H1 (cell line): ENCODE measurements at regions not wholly inside any gene's neighbourhood (a gene's known extent, or its start where the extent isn't known, plus 50 kb on each side); places are given as distances from the start of the nearest gene placed in this dataset.

Experiments
- CTCF ChIA-PET: fragments of 300-600 bp; sonication (Branson Sonifier 250); formaldehyde crosslinking; loops from one replicate; lab custom pipeline; 2021; ENCODE audit not compliant: partially characterized antibody; lab: Charles Lee
- POLR2A ChIA-PET: fragments of 300-600 bp; sonication (Branson Sonifier 250); formaldehyde crosslinking; loops from one replicate; lab custom pipeline; 2021; ENCODE audit warnings: inconsistent platforms; ENCODE audit not compliant: partially characterized antibody; lab: Charles Lee
- DNase-seq, 2 experiments: peaks; one replicate each; pipeline versions ENCODE4 v3.0.0 to v3.0.0-alpha.2; 2010 to 2022; ENCODE audit warnings: low spot score in 2 of 2, low read depth in 1 of 2, mixed read lengths in 1 of 2
- FAIRE-seq: peaks from 2 replicates; lab custom pipeline; 2011; peaks lifted over from hg19 to GRCh38; lab: Jason Lieb, UNC
- H2AFZ ChIP-seq: 2 replicates; pipeline ENCODE4 v1.8.1; 2012; ENCODE audit warnings: low read length, inconsistent platforms
- H2AK5ac ChIP-seq: 2 replicates; pipeline ENCODE4 v1.6.1; 2013; ENCODE audit warnings: low read depth, low read length
- H2BK120ac ChIP-seq: replicated peaks from 2 replicates; pipeline ENCODE3; 2013; ENCODE audit warnings: low read depth, low read length, inconsistent platforms
- H2BK12ac ChIP-seq: 2 replicates; pipeline ENCODE4 v1.6.1; 2013; ENCODE audit warnings: low read depth, low read length
- H2BK15ac ChIP-seq: 2 replicates; pipeline ENCODE4 v1.6.1; 2013; ENCODE audit warnings: low read length
- H2BK20ac ChIP-seq: 2 replicates; pipeline ENCODE4 v1.6.1; 2013; ENCODE audit warnings: low read length
- H2BK5ac ChIP-seq: 2 replicates; pipeline ENCODE4 v1.6.1; 2013; ENCODE audit warnings: low read depth, low read length
- H3K14ac ChIP-seq: 2 replicates; pipeline ENCODE4 v1.6.1; 2013; ENCODE audit warnings: inconsistent platforms; ENCODE audit not compliant: insufficient read length
- H3K18ac ChIP-seq: 2 replicates; pipeline ENCODE4 v1.6.1; 2013; ENCODE audit warnings: low read length; ENCODE audit errors: extremely low read depth
- H3K23ac ChIP-seq: 2 replicates; pipeline ENCODE4 v1.6.1; 2013; ENCODE audit warnings: inconsistent platforms; ENCODE audit not compliant: insufficient read length
- H3K23me2 ChIP-seq: 2 replicates; pipeline ENCODE4 v1.6.1; 2013; ENCODE audit warnings: low read depth, low read length
- H3K27ac ChIP-seq: 2 replicates; pipeline ENCODE4 v1.6.1; 2011; ENCODE audit warnings: low read depth, low read length, inconsistent platforms
- H3K27me3 ChIP-seq, 4 experiments: replicated peaks in 1 of 4; 1 replicate in 1 of 4; 2 replicates in 3 of 4; pipeline versions ENCODE4 v1.6.1 to v1.8.1; 2011 to 2013; ENCODE audit warnings: low read length in 3 of 4, mild to moderate bottlenecking in 3 of 4, inconsistent platforms in 2 of 4, mixed read lengths in 2 of 4, moderate library complexity in 1 of 4; ENCODE audit not compliant: control insufficient read depth in 3 of 4, insufficient read depth in 3 of 4; ENCODE audit errors: extremely low read depth in 1 of 4
- H3K36me3 ChIP-seq, 4 experiments: 2 replicates each; pipeline versions ENCODE4 v1.6.1 to v1.8.1; 2011 to 2013; ENCODE audit warnings: mild to moderate bottlenecking in 4 of 4, low read length in 3 of 4, moderate library complexity in 2 of 4, control low read depth in 1 of 4, inconsistent platforms in 1 of 4; ENCODE audit not compliant: insufficient read depth in 4 of 4, control insufficient read depth in 2 of 4
- H3K4ac ChIP-seq: replicated peaks from 2 replicates; pipeline ENCODE3; 2013; ENCODE audit warnings: low read length, low read depth, mixed read lengths, inconsistent platforms; ENCODE audit not compliant: insufficient read length
- H3K4me1 ChIP-seq, 4 experiments: replicated peaks in 1 of 4; 1 replicate in 1 of 4; 2 replicates in 3 of 4; pipeline versions ENCODE4 v1.6.1 to v1.8.1; 2011 to 2013; ENCODE audit warnings: low read length in 3 of 4, inconsistent platforms in 2 of 4, mixed read lengths in 1 of 4; ENCODE audit not compliant: insufficient read depth in 4 of 4, control insufficient read depth in 3 of 4
- H3K4me2 ChIP-seq, 2 experiments: 2 replicates each; pipeline versions ENCODE4 v1.6.1 to v1.8.1; 2011 to 2013; ENCODE audit warnings: low read depth in 2 of 2, low read length in 2 of 2, control low read depth in 1 of 2, inconsistent platforms in 1 of 2, mild to moderate bottlenecking in 1 of 2; ENCODE audit not compliant: insufficient read depth in 1 of 2
- H3K4me3 ChIP-seq, 4 experiments: fragments of 200-600, 300-600 bp in 1 of 4; sonication (generic), shearing (Covaris generic), sonication (Bioruptor Twin) in 1 of 4; 2 replicates each; pipeline versions ENCODE4 v1.5.1 to v1.8.1; 2011 to 2016; ENCODE audit warnings: low read length in 4 of 4, low read depth in 3 of 4, control low read depth in 2 of 4, inconsistent platforms in 2 of 4, mild to moderate bottlenecking in 2 of 4, mixed read lengths in 1 of 4, moderate library complexity in 1 of 4; ENCODE audit not compliant: insufficient read depth in 2 of 4; ENCODE audit errors: extremely low read depth in 1 of 4
- H3K56ac ChIP-seq: replicated peaks from 2 replicates; pipeline ENCODE3; 2013; ENCODE audit warnings: low read depth, mild to moderate bottlenecking, mixed read lengths, low read length, inconsistent platforms; ENCODE audit not compliant: insufficient read length
- H3K79me1 ChIP-seq: 2 replicates; pipeline ENCODE4 v1.6.1; 2013; ENCODE audit warnings: low read depth, low read length, control low read depth
- H3K79me2 ChIP-seq, 2 experiments: 2 replicates each; pipeline versions ENCODE4 v1.6.1 to v1.8.1; 2012 to 2013; ENCODE audit warnings: low read length in 2 of 2, mild to moderate bottlenecking in 2 of 2, inconsistent platforms in 1 of 2; ENCODE audit not compliant: insufficient read depth in 2 of 2, control insufficient read depth in 1 of 2
- H3K9ac ChIP-seq, 4 experiments: replicated peaks in 1 of 4; 1 replicate in 1 of 4; 2 replicates in 3 of 4; pipeline versions ENCODE4 v1.6.1 to v1.8.1; 2011 to 2013; ENCODE audit warnings: low read depth in 3 of 4, low read length in 3 of 4, control low read depth in 2 of 4, mild to moderate bottlenecking in 2 of 4, moderate library complexity in 2 of 4, inconsistent platforms in 1 of 4; ENCODE audit errors: extremely low read depth in 1 of 4
- H3K9me3 ChIP-seq, 2 experiments: 2 replicates each; pipeline versions ENCODE4 v1.6.1 to v1.8.1; 2012 to 2013; ENCODE audit warnings: mild to moderate bottlenecking in 2 of 2, moderate library complexity in 2 of 2, control low read depth in 1 of 2, inconsistent platforms in 1 of 2, low read depth in 1 of 2, low read length in 1 of 2, mixed read lengths in 1 of 2; ENCODE audit not compliant: insufficient read depth in 2 of 2
- H4K20me1 ChIP-seq, 2 experiments: replicated peaks in 1 of 2; 2 replicates each; pipeline versions ENCODE3 to v1.8.1; 2011 to 2013; ENCODE audit warnings: inconsistent platforms in 2 of 2, low read length in 2 of 2, mild to moderate bottlenecking in 1 of 2; ENCODE audit not compliant: insufficient read depth in 2 of 2, control insufficient read depth in 1 of 2
- H4K5ac ChIP-seq: 2 replicates; pipeline ENCODE4 v1.6.1; 2013; ENCODE audit warnings: low read length, low read depth, mixed read lengths, inconsistent platforms; ENCODE audit not compliant: insufficient read length
- H4K8ac ChIP-seq: 2 replicates; pipeline ENCODE4 v1.8.0; 2013; ENCODE audit warnings: mild to moderate bottlenecking, moderate library complexity, low read length, inconsistent platforms; ENCODE audit not compliant: insufficient read depth; ENCODE audit errors: extremely low read depth
- H4K91ac ChIP-seq: replicated peaks from 2 replicates; pipeline ENCODE3; 2013; ENCODE audit warnings: low read length, mixed read lengths, inconsistent platforms; ENCODE audit not compliant: insufficient read length
- BCL11A ChIP-seq, 2 experiments: IDR thresholded peaks; one replicate each; pipeline ENCODE4 v1.6.1; 2011; ENCODE audit warnings: low read depth in 2 of 2, low read length in 2 of 2, mild to moderate bottlenecking in 2 of 2
- EGR1 ChIP-seq: IDR thresholded peaks from 2 replicates; pipeline ENCODE4 v1.6.1; 2011; ENCODE audit warnings: low read depth, low read length, borderline replicate concordance
- GTF2F1 ChIP-seq: IDR thresholded peaks from 2 replicates; pipeline ENCODE4 v1.6.1; 2012; ENCODE audit warnings: low read depth, low read length, improper control_type of control experiment, borderline replicate concordance
- KDM1A ChIP-seq: fragments of 200-600, 300-600 bp; sonication (generic); IDR thresholded peaks from 2 replicates; pipeline ENCODE4 v1.7.1; 2016; ENCODE audit warnings: mild to moderate bottlenecking, low read length, borderline replicate concordance
- KDM5A ChIP-seq: fragments of 200-600 bp; IDR thresholded peaks from 2 replicates; pipeline ENCODE4 v1.7.1; 2012; ENCODE audit warnings: mild to moderate bottlenecking, low read length, inconsistent platforms, mixed read lengths
- NRF1 ChIP-seq: IDR thresholded peaks from 2 replicates; pipeline ENCODE4 v1.6.1; 2011; ENCODE audit warnings: mild to moderate bottlenecking, low read depth, low read length, improper control_type of control experiment
- PHF8 ChIP-seq: fragments of 200-600 bp; sonication (generic); conservative IDR thresholded peaks from 2 replicates; pipeline ENCODE4 v1.7.1; 2012; ENCODE audit warnings: low read depth, mild to moderate bottlenecking, inconsistent platforms, low read length, moderate library complexity
- RFX5 ChIP-seq: IDR thresholded peaks from 2 replicates; pipeline ENCODE4 v1.6.1; 2011; ENCODE audit warnings: low read depth, low read length, improper control_type of control experiment, borderline replicate concordance
- RXRA ChIP-seq: IDR thresholded peaks from 2 replicates; pipeline ENCODE4 v1.6.1; 2011; ENCODE audit warnings: low read depth, mild to moderate bottlenecking, low read length, moderate library complexity; ENCODE audit not compliant: insufficient read depth
- SAP30 ChIP-seq: fragments of 300-600 bp; sonication (generic); IDR thresholded peaks from 2 replicates; pipeline ENCODE4 v1.7.1; 2012; ENCODE audit warnings: low read length, moderate library complexity, mild to moderate bottlenecking, inconsistent platforms; ENCODE audit not compliant: insufficient read depth, insufficient replicate concordance
- SIN3A ChIP-seq, 2 experiments: IDR thresholded peaks in 1 of 2; conservative IDR thresholded peaks in 1 of 2; 2 replicates each; pipeline ENCODE4 v1.6.1; 2011 to 2012; ENCODE audit warnings: low read length in 2 of 2, improper control_type of control experiment in 1 of 2, low read depth in 1 of 2, mild to moderate bottlenecking in 1 of 2
- USF2 ChIP-seq: IDR thresholded peaks from 2 replicates; pipeline ENCODE4 v1.6.1; 2011; ENCODE audit warnings: low read length, improper control_type of control experiment
- YY1 ChIP-seq: IDR thresholded peaks from 2 replicates; pipeline ENCODE4 v1.6.1; 2011; ENCODE audit warnings: low read depth, mild to moderate bottlenecking, low read length
- ZNF274 ChIP-seq: IDR thresholded peaks from 2 replicates; pipeline ENCODE4 v1.7.0; 2012; ENCODE audit warnings: low read length, borderline replicate concordance; ENCODE audit errors: extremely low read depth
- WGBS, 2 experiments: shearing (Covaris generic) in 1 of 2; methylation state at CpG; one replicate each; pipeline versions ENCODE4 v1.1.6 to v1.1.7; 2013 to 2015; ENCODE audit warnings: low lambda C conversion rate in 2 of 2, mixed read lengths in 2 of 2, inconsistent platforms in 1 of 2, low coverage in 1 of 2, missing lambda C conversion rate in 1 of 2; ENCODE audit not compliant: insufficient replicate concordance in 2 of 2, insufficient coverage in 1 of 2, insufficient read length in 1 of 2; ENCODE audit errors: extremely low coverage in 1 of 2, missing lambda C conversion rate in 1 of 2; 5-methylcytosine and 5-hydroxymethylcytosine counted together

DNA sequence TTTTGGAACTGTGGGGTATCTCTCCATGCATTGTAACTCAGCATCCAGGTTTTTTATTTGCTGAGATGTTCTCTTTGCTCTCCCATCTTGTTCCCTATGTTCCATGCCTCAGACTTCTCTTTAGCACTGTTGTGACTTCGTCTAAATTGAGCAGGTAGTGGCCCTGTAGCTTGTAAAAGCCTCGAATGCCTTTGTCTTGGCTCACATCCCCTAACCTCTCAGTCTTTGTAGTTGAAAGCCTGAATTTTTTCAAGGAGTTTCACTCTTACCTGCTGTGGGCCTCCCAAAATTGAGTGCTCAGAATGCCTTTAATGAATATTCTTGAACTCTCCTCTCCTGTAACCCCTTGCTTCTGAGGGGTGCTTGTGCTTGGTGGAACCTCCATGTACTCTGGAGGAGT lies 1137.3 kb downstream of the REEP3 start:
- no peak overlapping the region for H3K4me2 ChIP-seq
- H3K27ac ChIP-seq = no peak overlapping the region
- no peak overlapping the region for H3K4me3 ChIP-seq
- no peak overlapping the region for H4K8ac ChIP-seq
- no peak overlapping the region for H2BK12ac ChIP-seq
- H3K9me3 ChIP-seq = no peaks in the 10 kb centered on the region
- H4K20me1 ChIP-seq = no peaks in the 10 kb centered on the region
- H3K9ac ChIP-seq = no peak overlapping the region
- H3K23me2 ChIP-seq = no peaks in the 10 kb centered on the region
- no peak overlapping the region for H3K14ac ChIP-seq
- no peak overlapping the region for H3K18ac ChIP-seq
- FAIRE-seq (no peak), DNase-seq (no peak)
- H3K4ac ChIP-seq = no peak overlapping the region
- H2BK5ac ChIP-seq = no peak overlapping the region
- no peak overlapping the region for H2AK5ac ChIP-seq
- peak overlapping the region; percentile 82; the same call in 1 of the 2 replicates for H2AFZ ChIP-seq
- 70% methylated on average over 2 of the region's 2 CpGs; no CpG with 5 or more reads in 1 of the 2 experiments for WGBS, 2 experiments
- H3K4me1 ChIP-seq = no peaks in the 10 kb centered on the region
- no peak overlapping the region for H4K91ac ChIP-seq
- H3K27me3 ChIP-seq = no peaks in the 10 kb centered on the region
- H2BK20ac ChIP-seq = no peak overlapping the region
- H3K79me2 ChIP-seq = no peaks in the 10 kb centered on the region
- no peaks in the 10 kb centered on the region for H3K36me3 ChIP-seq
- no peak overlapping the region for H3K56ac ChIP-seq
- no peak overlapping the region for H4K5ac ChIP-seq
- no peak overlapping the region for H3K23ac ChIP-seq
- no peak overlapping the region for H2BK120ac ChIP-seq
- ChIA-PET CTCF (no interaction called here), POLR2A (no interaction called here)
- no peak overlapping the region for H2BK15ac ChIP-seq
- no peaks in the 10 kb centered on the region for H3K79me1 ChIP-seq
- no peak for TF ChIP-seq EGR1
- no peak for TF ChIP-seq USF2
- no peak for TF ChIP-seq ZNF274
- no peak for TF ChIP-seq SAP30
- no peak for TF ChIP-seq KDM1A
- no peak for TF ChIP-seq KDM5A
- TF ChIP-seq RFX5 = no peak
- no peak for TF ChIP-seq PHF8
- no peak for TF ChIP-seq YY1
- TF ChIP-seq RXRA = no peak
- TF ChIP-seq NRF1 = no peak
- no peak for TF ChIP-seq BCL11A (IDR thresholded peaks at IDR 0.05; ENCODE audit: low read depth in 2 of 2, low read length in 2 of 2)
- TF ChIP-seq SIN3A (conservative IDR thresholded peaks at IDR 0.05 in 1 of 2, IDR thresholded peaks at IDR 0.05 in 1 of 2; ENCODE audit: low read depth in 1 of 2, low read length in 2 of 2) = no peak
- no peak for TF ChIP-seq GTF2F1
